GM13976 (cell line): ENCODE measurements at regions not wholly inside any gene's neighbourhood (a gene's known extent, or its start where the extent isn't known, plus 50 kb on each side); places are given as distances from the start of the nearest gene placed in this dataset.

Experiments used
- DNase-seq: peaks from one replicate; pipeline ENCODE4 v3.0.0; 2012; ENCODE audit warnings: low spot score
- CTCF ChIP-seq: IDR thresholded peaks from 2 replicates; pipeline ENCODE4 v1.5.1; 2012; ENCODE audit warnings: borderline replicate concordance, mild to moderate bottlenecking; ENCODE audit not compliant: insufficient read depth; ENCODE audit errors: extremely low read depth, missing control alignments, control extremely low read depth
- in situ Hi-C: fragments of 300-500 bp; cut with MboI; formaldehyde crosslinking; loops from one replicate; pipeline ENCODE4 v1.12.0; 2022; ENCODE audit warnings: low sequenced_read_pairs, mixed read lengths, inconsistent platforms; ENCODE audit not compliant: unreplicated experiment

DNA sequence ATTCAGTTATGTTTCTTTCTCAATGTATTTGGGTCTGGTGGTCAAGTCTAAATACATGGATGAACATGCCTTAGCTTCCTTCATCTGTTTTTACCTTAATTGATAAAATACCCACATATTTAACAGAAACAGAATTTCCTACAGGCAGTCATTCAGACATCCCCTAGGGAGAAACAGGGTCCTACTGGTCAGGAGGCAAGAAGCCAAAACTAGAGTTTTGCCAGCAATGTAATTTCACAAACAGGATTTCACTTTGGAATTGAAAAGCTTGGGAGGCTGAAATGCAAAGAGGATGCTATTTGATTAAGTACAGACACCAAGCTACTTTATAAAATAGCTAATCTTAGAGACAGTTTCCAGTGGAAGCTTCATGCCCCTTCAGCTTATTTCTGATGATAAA lies 224.2 kb downstream of the SIPA1L2 start:
- no peak for DNase-seq
- no peak for TF ChIP-seq CTCF
- in situ Hi-C loops = no loop called here

DNA sequence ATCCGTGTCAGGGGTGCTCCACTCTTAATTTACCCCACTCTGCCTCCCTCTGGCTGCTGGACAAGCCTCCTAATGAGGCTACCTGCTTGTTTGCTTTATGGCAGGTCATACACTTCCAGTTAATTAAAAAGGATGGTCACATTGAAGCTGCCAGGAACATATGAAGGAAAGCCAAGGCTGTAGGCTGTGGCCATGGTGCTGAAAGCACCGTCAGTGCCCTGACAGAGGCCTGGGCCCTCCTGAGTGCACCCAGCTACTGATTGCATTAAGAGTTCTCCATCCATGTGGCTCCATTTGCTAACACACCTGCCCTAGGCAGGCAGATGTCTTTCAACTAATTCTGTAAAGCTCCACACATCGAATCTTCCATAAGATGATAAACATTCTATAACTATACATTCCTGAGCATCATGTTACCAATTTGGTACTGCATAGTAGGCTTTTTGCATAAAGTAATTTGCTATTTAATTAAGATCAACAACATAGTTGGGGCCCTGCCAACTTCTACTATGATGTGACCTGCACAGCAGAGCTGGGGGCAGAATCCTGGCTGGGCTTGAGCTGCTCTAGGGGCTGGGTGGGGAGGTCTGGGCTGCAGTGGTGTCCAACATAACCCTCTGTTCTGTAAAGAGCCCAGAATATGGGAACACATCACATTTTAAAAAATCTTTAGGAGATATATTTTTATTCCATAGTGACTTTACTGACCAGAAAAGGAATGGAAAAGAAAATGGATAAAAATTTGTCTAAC lies 224.8 kb downstream of the SIPA1L2 start:
- in situ Hi-C loops = no loop called here
- no peak for DNase-seq
- no peak for TF ChIP-seq CTCF

DNA sequence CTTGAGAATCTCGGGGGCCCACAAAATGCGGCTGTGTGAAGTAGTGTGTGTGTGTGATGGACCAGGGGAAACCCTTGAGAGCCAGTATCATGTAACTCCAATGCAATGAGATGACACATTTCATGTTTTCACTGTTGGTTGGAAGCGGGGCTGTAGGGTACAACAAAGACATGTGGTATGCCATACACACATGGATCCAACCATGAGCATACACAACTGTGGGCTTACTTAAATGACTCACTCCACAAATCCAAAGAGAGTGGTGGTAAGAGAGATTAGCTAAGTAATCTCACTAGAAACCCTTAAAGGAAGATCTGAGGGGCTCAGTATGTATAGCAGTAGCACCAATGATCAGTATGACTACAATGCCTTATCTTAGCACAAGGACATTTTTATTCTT lies 225.7 kb downstream of the SIPA1L2 start:
- no peak for TF ChIP-seq CTCF
- no peak for DNase-seq
- in situ Hi-C loops = no loop called here

- in situ Hi-C loops = no loop called here
- no peak for DNase-seq
- no peak for TF ChIP-seq CTCF
Measured at GRCh38 chr1:232403017-232403714, 226.8 kb downstream of the SIPA1L2 start.

DNA sequence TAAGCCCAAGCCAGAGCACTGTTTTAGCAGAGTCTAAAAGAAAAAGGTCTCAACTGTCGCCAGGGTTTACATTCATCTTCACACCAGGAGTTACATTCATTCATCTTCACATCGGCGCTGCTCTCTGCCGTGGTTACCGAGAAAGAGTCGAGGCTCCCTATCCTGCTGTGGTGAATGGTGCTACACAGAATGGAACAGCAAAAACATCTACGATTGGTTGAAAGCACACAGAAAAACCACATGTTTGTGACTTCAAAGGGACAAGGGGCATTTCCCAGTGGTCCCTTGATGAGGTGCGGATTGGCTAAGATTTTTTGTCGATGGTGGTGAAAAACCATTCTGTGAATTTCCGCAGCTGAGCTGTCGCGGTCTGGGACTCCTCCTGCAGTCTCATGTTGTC lies 231.1 kb downstream of the SIPA1L2 start:
- TF ChIP-seq CTCF = no peak
- no peak for DNase-seq
- in situ Hi-C loops = no loop called here

DNA sequence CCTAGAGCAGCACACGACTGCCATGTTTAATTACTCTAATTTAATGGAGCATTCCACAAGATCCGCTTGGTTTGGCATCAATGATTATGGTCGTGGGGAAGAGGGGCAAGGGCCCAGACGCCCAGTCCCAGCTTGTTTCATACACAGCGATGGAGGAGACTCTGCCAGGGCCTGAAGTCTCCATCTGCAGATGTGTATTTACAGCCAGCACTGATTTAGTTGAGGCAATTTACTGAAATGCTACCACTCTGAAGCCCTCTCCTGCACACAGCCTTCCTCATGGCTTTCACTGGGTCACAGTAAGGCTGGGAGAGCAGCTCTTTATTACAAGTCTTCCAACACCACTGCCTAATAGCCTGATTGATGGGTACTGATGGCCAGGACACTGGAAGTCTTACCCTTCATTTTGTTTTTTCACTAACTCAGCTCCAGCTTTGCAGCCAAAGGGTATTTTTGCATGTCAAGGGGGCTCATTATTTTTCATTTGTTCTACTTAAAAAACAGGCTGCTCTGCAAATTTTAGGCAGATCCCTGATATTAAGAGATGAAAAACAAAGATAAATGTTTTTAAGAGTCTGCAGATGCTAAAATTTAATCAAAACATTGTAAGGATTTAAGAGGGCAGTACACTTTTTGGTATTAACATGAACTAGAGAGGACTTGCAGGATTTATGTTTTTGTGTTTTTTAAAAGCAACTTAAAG lies 236.3 kb downstream of the SIPA1L2 start:
- DNase-seq = no peak
- in situ Hi-C loops = no loop called here
- TF ChIP-seq CTCF = no peak
